ENCODE measurements at regions not wholly inside any gene's neighbourhood (a gene's known extent, or its start where the extent isn't known, plus 50 kb on each side); places are given as distances from the start of the nearest gene placed in this dataset.

- no peak for TF ChIP-seq CTCF (IDR thresholded peaks at IDR 0.05)
- no peak for TF ChIP-seq EP300 (IDR thresholded peaks at IDR 0.05)
Observed at GRCh38 chr5:57716661-57717060, 234.1 kb upstream of the ACTBL2 start.

Data from stomach (tissue), 4 donors.